Transverse colon (tissue), 4 donors: ENCODE measurements at regions not wholly inside any gene's neighbourhood (a gene's known extent, or its start where the extent isn't known, plus 50 kb on each side); places are given as distances from the start of the nearest gene placed in this dataset.

Experiments used
- DNase-seq: peaks from one replicate; pipeline ENCODE4 v3.0.0-alpha.2; 2019
- H3K27ac ChIP-seq, 4 donors: fragments of 200-600 bp; sonication (generic); 2 replicates each; pipeline ENCODE4 v1.5.1; 2016 to 2018; ENCODE audit warnings: inconsistent platforms in 4 of 4
- H3K27me3 ChIP-seq: fragments of 200-600 bp; sonication (generic); 2 replicates; pipeline ENCODE4 v1.5.1; 2017; ENCODE audit warnings: inconsistent platforms
- H3K36me3 ChIP-seq, 4 donors: fragments of 200-600 bp; sonication (generic); 2 replicates each; pipeline ENCODE4 v1.5.1; 2017 to 2019; ENCODE audit warnings: inconsistent platforms in 4 of 4
- H3K4me1 ChIP-seq, 4 donors: fragments of 200-600 bp; sonication (generic); 2 replicates each; pipeline ENCODE4 v1.5.1; 2017 to 2020; ENCODE audit warnings: inconsistent platforms in 4 of 4
- H3K4me3 ChIP-seq, 4 donors: fragments of 200-600 bp; sonication (generic); 1 replicate in 1 of 4; 2 replicates in 3 of 4; pipeline versions ENCODE4 v1.5.1 to v1.6.1; 2017 to 2019; ENCODE audit warnings: inconsistent platforms in 4 of 4
- H3K9me3 ChIP-seq, 2 donors: fragments of 200-600 bp; sonication (generic); 2 replicates each; pipeline ENCODE4 v1.5.1; 2017 to 2019; ENCODE audit warnings: inconsistent platforms in 2 of 2
- CTCF ChIP-seq, 5 experiments: fragments of 200-600 bp in 3 of 5; fragments of 450-650 bp in 2 of 5; sonication (generic) in 3 of 5; IDR thresholded peaks; 1 replicate in 2 of 5; 2 replicates in 3 of 5; pipeline ENCODE4 v1.5.1; 2016 to 2017; ENCODE audit warnings: antibody characterized with exemption in 5 of 5, inconsistent platforms in 3 of 5, mild to moderate bottlenecking in 2 of 5, moderate library complexity in 1 of 5
- EP300 ChIP-seq: sonication (generic); formaldehyde crosslinking; IDR thresholded peaks from one replicate; pipeline ENCODE4 v1.6.1; 2017; ENCODE audit warnings: antibody characterized with exemption, low read depth
- POLR2A ChIP-seq: fragments of 450-650 bp; IDR thresholded peaks from one replicate; pipeline ENCODE4 v1.6.1; 2016; ENCODE audit warnings: antibody characterized with exemption, mild to moderate bottlenecking, moderate library complexity
- POLR2AphosphoS5 ChIP-seq, 3 donors: sonication (generic); formaldehyde crosslinking; IDR thresholded peaks; one replicate each; pipeline ENCODE4 v1.6.1; 2016; ENCODE audit warnings: antibody characterized with exemption in 3 of 3
- WGBS, 2 donors: methylation state at CpG; one replicate each; pipeline ENCODE4 v1.1.5; 2018; ENCODE audit warnings: low coverage in 1 of 2; 5-methylcytosine and 5-hydroxymethylcytosine counted together
- in situ Hi-C, 4 donors: fragments of 200-750 bp; cut with MboI; loops; one replicate each; pipeline versions ENCODE4 v1.15.0 to v1.15.1; 2017; ENCODE audit warnings: low sequenced_read_pairs in 3 of 4, low pct_ligation_motif_present in 1 of 4, low pct_unique_long_range_greater_than_20kb in 1 of 4
- intact Hi-C: fragments of 100-400 bp; cut with DNase I; formaldehyde crosslinking; loops from one replicate; pipeline ENCODE4 v1.15.1; 2023; ENCODE audit warnings: low total_unique reads

GRCh38 chr3:59407425-59407824, 357.6 kb upstream of the CFAP20DC start:
- Histone ChIP-seq H3K27ac (peak overlapping the region in 2 of 4 donors; percentile 26 to 69), H3K4me3 (no peak overlapping the region), H3K36me3 (no peaks in the 10 kb centered on the region), H3K4me1 (peaks cover 4 to 21% (median 13%) of the 10 kb centered on the region in 4 donors), H3K9me3 (no peaks in the 10 kb centered on the region), H3K27me3 (no peaks in the 10 kb centered on the region)
- in situ Hi-C loops (no loop called here), intact Hi-C loops (no loop called here)
- TF ChIP-seq POLR2A = no peak
- no peak for TF ChIP-seq CTCF (IDR thresholded peaks at IDR 0.05)
- TF ChIP-seq EP300 = no peak
- TF ChIP-seq POLR2AphosphoS5 (IDR thresholded peaks at IDR 0.05) = no peak
- WGBS, 2 donors = 62 to 67% methylated on average over 3 to 5 of the region's 5 CpGs
- no peak for DNase-seq

DNA sequence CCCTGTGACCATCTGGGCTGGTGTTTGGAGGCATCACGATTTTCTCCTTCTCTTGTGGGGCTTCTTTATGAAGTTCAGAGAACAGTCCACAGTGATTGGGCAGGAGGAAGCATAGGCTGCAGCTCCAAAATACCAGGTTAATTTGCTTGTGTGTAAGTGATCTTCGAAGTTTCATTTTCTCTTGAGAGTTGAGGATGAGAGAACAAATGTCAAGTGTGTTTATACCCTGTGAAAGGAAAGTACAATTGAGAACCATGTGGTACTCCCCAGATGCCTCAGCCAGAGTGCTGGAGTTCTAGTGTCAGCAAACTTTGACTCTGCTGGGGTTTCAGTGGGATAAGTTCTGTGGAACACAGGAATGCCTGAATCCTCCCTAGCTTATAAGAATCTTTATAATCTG, 357.1 kb upstream of the CFAP20DC start:
- intact Hi-C loops = no loop called here
- TF ChIP-seq CTCF (IDR thresholded peaks at IDR 0.05) = no peak
- no peak for TF ChIP-seq POLR2AphosphoS5 (IDR thresholded peaks at IDR 0.05)
- no peak for TF ChIP-seq EP300
- TF ChIP-seq POLR2A = no peak

DNA sequence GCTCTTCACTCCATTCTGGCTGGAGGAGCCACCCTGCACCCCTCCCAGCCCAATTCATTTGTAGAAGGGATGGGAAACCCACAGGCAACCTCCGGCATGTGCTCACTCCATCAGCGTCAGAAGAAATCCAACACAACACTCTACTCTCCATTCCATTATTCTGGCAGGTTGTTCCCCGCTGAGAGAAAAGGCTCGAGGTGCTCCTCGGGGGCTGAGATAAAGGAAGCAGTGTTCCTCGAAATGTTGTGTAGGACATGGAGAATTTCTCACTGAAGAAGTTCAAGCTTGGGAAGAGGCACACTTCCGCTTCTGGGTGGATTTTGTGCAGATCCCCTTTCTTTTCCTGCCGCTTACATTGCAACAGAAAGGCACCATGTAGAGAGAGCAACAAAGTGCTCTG, 355.0 kb upstream of the CFAP20DC start:
- in situ Hi-C loops = no loop called here
- no peak overlapping the region for H3K27ac ChIP-seq
- DNase-seq = no peak
- H3K4me3 ChIP-seq = no peak overlapping the region
- H3K27me3 ChIP-seq = no peaks in the 10 kb centered on the region
- no peaks in the 10 kb centered on the region for H3K36me3 ChIP-seq
- H3K4me1 ChIP-seq = peaks cover 4 to 21% (median 13%) of the 10 kb centered on the region in 4 donors
- TF ChIP-seq POLR2AphosphoS5 (IDR thresholded peaks at IDR 0.05) = no peak
- no peak for TF ChIP-seq CTCF (IDR thresholded peaks at IDR 0.05)
- TF ChIP-seq EP300 = no peak
- TF ChIP-seq POLR2A = no peak
- H3K9me3 ChIP-seq = no peaks in the 10 kb centered on the region
- WGBS, 2 donors = 93 to 95% methylated on average over 7 to 8 of the region's 8 CpGs
- intact Hi-C loops = no loop called here

More for the DNA sequence above, 357.1 kb upstream of the CFAP20DC start:
- no peak for DNase-seq
- Histone ChIP-seq H3K4me1 (peaks cover 4 to 21% (median 13%) of the 10 kb centered on the region in 4 donors), H3K27me3 (no peaks in the 10 kb centered on the region), H3K9me3 (no peaks in the 10 kb centered on the region), H3K36me3 (no peaks in the 10 kb centered on the region), H3K4me3 (no peak overlapping the region), H3K27ac (peak overlapping the region in 1 of 4 donors; percentile 69)
- 52% methylated on average over 2 of the region's 2 CpGs; no CpG with 5 or more reads in 1 of the 2 donors for WGBS, 2 donors
- in situ Hi-C loops = no loop called here

- WGBS, 2 donors = 60 to 65% methylated on average over 1 to 2 of the region's 2 CpGs
- intact Hi-C loops = no loop called here
These were observed 354.2 kb upstream of the CFAP20DC start for GRCh38 chr3:59404064-59404463.

More at GRCh38 chr3:59404064-59404463, 354.2 kb upstream of the CFAP20DC start:
- in situ Hi-C loops = no loop called here
- H3K36me3 ChIP-seq = no peaks in the 10 kb centered on the region
- H3K27me3 ChIP-seq = no peaks in the 10 kb centered on the region
- no peak overlapping the region for H3K27ac ChIP-seq
- H3K4me1 ChIP-seq = peaks cover 4 to 21% (median 13%) of the 10 kb centered on the region in 4 donors
- TF ChIP-seq POLR2A (no peak), CTCF (IDR thresholded peaks at IDR 0.05) (no peak), POLR2AphosphoS5 (IDR thresholded peaks at IDR 0.05) (no peak), EP300 (no peak)
- no peak overlapping the region for H3K4me3 ChIP-seq
- DNase-seq = no peak
- no peaks in the 10 kb centered on the region for H3K9me3 ChIP-seq
